ENCODE measurements at regions not wholly inside any gene's neighbourhood (a gene's known extent, or its start where the extent isn't known, plus 50 kb on each side); places are given as distances from the start of the nearest gene placed in this dataset.
A peak's percentile ranks its signal among the peaks of the same experiment; 100 is the strongest.
"Not testable (repeated sequence)": the region's sequence is repeated elsewhere in the genome, so short reads cannot be mapped to it uniquely, and the experiment has no call there.

- not testable (repeated sequence) for DNase-seq (ENCODE audit: low spot score)
These were observed 281.6 kb upstream of the NOTCH2NLA start for GRCh38 chr1:146510248-146510983.

DNA sequence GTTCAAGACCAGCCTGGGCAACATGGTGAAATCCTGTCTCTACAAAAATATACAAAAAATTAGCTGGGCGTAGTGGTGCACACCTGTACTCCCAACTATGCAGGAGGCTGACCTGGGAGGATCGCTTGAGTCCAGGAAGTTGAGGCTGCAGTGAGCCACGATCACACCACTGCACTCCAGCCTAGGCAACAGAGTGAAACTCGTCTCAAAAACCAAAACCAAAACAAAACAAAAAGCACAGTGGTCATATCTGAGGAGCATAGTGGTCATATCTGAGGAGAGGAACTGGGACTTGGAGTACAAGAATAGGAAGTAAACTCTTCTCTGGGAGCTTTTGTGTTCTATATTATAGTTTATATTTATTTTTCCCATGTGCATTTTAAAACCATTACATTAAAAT, 275.3 kb upstream of the NOTCH2NLA start:
- DNase-seq (ENCODE audit: low spot score): not testable (repeated sequence)

DNA sequence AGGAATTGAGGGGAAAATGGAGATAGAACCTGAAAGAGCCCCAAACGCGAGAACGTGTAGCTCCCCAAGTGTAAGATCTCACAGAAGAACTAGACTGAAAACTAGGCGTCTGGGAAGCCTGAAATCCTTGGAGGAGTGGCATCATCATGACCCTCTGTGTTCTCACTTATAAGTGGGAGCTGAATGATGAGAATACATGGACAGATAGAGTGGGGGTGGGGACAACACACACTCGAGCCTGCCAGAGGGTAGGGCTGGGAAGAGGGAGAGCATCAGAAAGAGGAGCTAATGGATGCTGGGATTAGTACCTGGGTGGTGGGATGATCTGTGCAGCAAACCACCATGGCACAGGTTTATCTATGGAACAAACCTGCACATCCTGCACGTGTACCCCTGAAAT, 258.7 kb upstream of the NOTCH2NLA start:
- DNase-seq (ENCODE audit: low spot score): not testable (repeated sequence)

GRCh38 chr1:146487155-146487554, 258.3 kb upstream of the NOTCH2NLA start:
- DNase-seq (ENCODE audit: low spot score): not testable (repeated sequence)

GRCh38 chr1:146486300-146487014, 257.6 kb upstream of the NOTCH2NLA start:
- DNase-seq (ENCODE audit: low spot score): not testable (repeated sequence)

- not testable (repeated sequence) for DNase-seq (ENCODE audit: low spot score)
These were observed 255.4 kb upstream of the NOTCH2NLA start for GRCh38 chr1:146484195-146484594.

- DNase-seq (ENCODE audit: low spot score): not testable (repeated sequence)
These were observed 250.4 kb upstream of the NOTCH2NLA start for GRCh38 chr1:146479188-146479587.

DNA sequence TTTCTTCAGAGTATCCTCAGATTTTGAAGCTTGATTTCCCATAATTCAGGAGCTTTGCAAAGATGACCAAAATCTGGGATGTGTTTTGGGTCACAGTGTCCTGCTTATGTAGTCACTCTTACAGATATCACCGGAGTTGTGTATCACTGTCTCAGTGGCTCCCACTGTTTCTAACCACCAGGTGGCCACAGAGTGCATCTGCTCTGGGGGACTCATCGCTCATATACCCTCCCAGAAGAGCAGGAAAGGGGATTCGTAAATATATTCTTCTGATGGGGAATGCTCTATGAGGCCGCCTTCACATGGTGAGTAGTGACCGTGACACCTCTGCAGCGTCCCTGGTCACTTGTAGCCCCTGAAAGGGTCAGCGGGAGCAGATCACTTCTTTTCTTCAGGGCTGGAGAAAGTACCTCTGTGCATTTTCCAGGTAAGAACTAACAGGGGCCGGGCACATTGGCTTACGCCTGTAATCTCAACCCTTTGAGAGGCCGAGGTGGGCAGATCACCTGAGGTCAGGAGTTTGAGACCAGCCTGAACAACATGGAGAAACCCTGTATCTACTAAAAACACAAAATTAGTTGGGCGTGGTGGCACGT, 249.4 kb upstream of the NOTCH2NLA start:
- DNase-seq (ENCODE audit: low spot score): peak; percentile 7

DNA sequence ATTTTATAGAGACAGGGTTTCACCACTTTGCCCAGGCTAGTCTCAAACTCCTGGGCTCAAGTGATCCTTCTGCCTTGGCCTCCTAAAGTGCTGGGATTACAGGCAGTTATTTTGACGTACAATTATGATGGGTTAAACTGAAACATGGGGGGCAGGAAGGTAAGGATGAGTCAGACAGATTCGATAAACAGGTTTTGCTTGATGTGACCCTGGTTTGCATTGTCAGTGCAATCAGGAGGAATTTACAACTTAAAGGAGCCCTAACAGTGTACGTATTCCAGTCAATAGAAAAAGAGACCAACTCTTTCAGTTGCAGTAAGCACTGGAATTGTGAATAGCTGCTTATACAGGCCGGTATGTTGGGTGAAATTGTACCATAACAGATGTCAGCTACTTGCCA, 246.3 kb upstream of the NOTCH2NLA start:
- not testable (repeated sequence) for DNase-seq (ENCODE audit: low spot score)

GRCh38 chr1:146474216-146474615, 245.4 kb upstream of the NOTCH2NLA start:
- not testable (repeated sequence) for DNase-seq (ENCODE audit: low spot score)

GRCh38 chr1:146472192-146472861, 243.5 kb upstream of the NOTCH2NLA start:
- DNase-seq (ENCODE audit: low spot score): not testable (repeated sequence)

GRCh38 chr1:146459939-146460338, 231.1 kb upstream of the NOTCH2NLA start:
- not testable (repeated sequence) for DNase-seq (ENCODE audit: low spot score)

GRCh38 chr1:146459308-146459707, 230.5 kb upstream of the NOTCH2NLA start:
- DNase-seq (ENCODE audit: low spot score): not testable (repeated sequence)

GRCh38 chr1:146448877-146449246, 220.0 kb upstream of the NOTCH2NLA start:
- DNase-seq (ENCODE audit: low spot score): not testable (repeated sequence)

GRCh38 chr1:146448212-146448876, 219.5 kb upstream of the NOTCH2NLA start:
- not testable (repeated sequence) for DNase-seq (ENCODE audit: low spot score)

GRCh38 chr1:146443871-146444222, 215.0 kb upstream of the NOTCH2NLA start:
- not testable (repeated sequence) for DNase-seq (ENCODE audit: low spot score)

GRCh38 chr1:146443088-146443870, 214.5 kb upstream of the NOTCH2NLA start:
- DNase-seq (ENCODE audit: low spot score): not testable (repeated sequence)

GRCh38 chr1:146438543-146438942, 209.7 kb upstream of the NOTCH2NLA start:
- DNase-seq (ENCODE audit: low spot score): not testable (repeated sequence)

DNA sequence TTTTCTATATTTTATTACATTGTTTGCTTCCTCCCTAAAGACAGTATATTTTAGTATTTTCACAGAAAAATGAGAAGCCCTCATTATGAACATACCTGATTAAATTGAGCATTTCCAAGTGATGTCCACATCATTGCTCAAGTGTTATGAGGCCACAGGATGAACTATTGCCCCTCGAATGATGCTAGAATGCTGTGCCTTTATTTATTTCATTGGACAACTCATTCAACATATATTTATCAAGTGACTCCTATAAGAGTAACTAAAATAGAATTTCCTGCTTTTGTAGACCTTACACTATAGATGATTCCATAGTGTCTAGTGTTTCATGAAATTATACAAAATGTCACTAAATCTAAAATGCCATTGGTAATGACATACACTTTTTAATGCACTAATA, 187.8 kb upstream of the NOTCH2NLA start:
- not testable (repeated sequence) for DNase-seq (ENCODE audit: low spot score)

- DNase-seq (ENCODE audit: low spot score): not testable (repeated sequence)
These were observed 186.2 kb upstream of the NOTCH2NLA start for GRCh38 chr1:146415017-146415416.

DNA sequence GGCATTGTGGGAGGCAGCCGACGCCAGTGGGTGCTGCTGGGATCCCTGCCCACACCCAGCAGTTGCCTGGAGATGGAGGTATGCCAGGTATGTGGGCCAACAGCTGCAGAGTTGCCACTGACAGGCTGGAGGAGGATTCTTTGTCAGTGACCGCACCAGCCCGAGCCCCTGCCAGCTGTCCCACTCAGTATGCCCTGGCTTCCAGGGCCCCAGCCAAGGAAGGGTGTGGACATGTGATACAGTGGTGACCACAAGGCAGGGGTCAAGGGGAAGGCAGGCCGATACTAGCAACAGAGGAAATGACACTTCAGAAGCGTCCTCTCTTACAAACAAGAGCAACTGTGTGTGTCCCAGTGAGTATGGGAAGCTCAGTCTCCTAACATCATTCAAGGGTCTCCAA, 185.1 kb upstream of the NOTCH2NLA start:
- DNase-seq (ENCODE audit: low spot score): not testable (repeated sequence)

Measured in iPS-NIHi11 (cell line).